Right atrium auricular region (tissue), 2 donors: ENCODE measurements at regions not wholly inside any gene's neighbourhood (a gene's known extent, or its start where the extent isn't known, plus 50 kb on each side); places are given as distances from the start of the nearest gene placed in this dataset.

Source experiments
- DNase-seq: peaks from one replicate; pipeline ENCODE4 v3.0.0-alpha.2; 2019; ENCODE audit warnings: low spot score
- H3K27ac ChIP-seq, 2 donors: fragments of 200-600 bp; sonication (generic); 1 replicate in 1 of 2; 2 replicates in 1 of 2; pipeline ENCODE4 v1.5.1; 2016 to 2019
- H3K27me3 ChIP-seq, 2 donors: fragments of 200-600 bp; sonication (generic); one replicate each; pipeline versions ENCODE4 v1.5.1 to v1.6.0; 2017 to 2019
- H3K36me3 ChIP-seq: fragments of 200-600 bp; sonication (generic); one replicate; pipeline ENCODE4 v1.5.1; 2016
- H3K4me1 ChIP-seq, 2 donors: fragments of 200-600 bp; sonication (generic); one replicate each; pipeline versions ENCODE4 v1.5.1 to v1.6.0; 2017 to 2019
- H3K4me3 ChIP-seq, 2 donors: fragments of 200-600 bp; sonication (generic); 1 replicate in 1 of 2; 2 replicates in 1 of 2; pipeline ENCODE4 v1.5.1; 2017 to 2019; ENCODE audit warnings: mild to moderate bottlenecking in 1 of 2, moderate library complexity in 1 of 2
- H3K9me3 ChIP-seq, 2 donors: fragments of 200-600 bp; sonication (generic); one replicate each; pipeline ENCODE4 v1.5.1; 2019
- CTCF ChIP-seq, 2 donors: fragments of 200-600 bp; sonication (generic); IDR thresholded peaks; one replicate each; pipeline ENCODE4 v1.5.1; 2019; ENCODE audit warnings: antibody characterized with exemption in 2 of 2

GRCh38 chr6:76451926-76452709 lies 379.7 kb upstream of the IMPG1 start:
- Histone ChIP-seq H3K27ac (no peak overlapping the region), H3K4me1 (no peaks in the 10 kb centered on the region), H3K9me3 (no peaks in the 10 kb centered on the region), H3K4me3 (no peak overlapping the region), H3K27me3 (no peaks in the 10 kb centered on the region), H3K36me3 (no peaks in the 10 kb centered on the region)
- DNase-seq, result no peak
- no peak for TF ChIP-seq CTCF (IDR thresholded peaks at IDR 0.05)

- Histone ChIP-seq H3K9me3 (no peaks in the 10 kb centered on the region), H3K4me3 (no peak overlapping the region), H3K27ac (no peak overlapping the region), H3K4me1 (no peaks in the 10 kb centered on the region), H3K27me3 (no peaks in the 10 kb centered on the region), H3K36me3 (no peaks in the 10 kb centered on the region)
- TF ChIP-seq CTCF (IDR thresholded peaks at IDR 0.05), result no peak
- DNase-seq, result no peak
Measured at GRCh38 chr6:76448109-76448508, 375.6 kb upstream of the IMPG1 start.

- Histone ChIP-seq H3K27me3 (no peaks in the 10 kb centered on the region), H3K27ac (no peak overlapping the region), H3K36me3 (no peaks in the 10 kb centered on the region), H3K4me3 (no peak overlapping the region), H3K4me1 (no peaks in the 10 kb centered on the region), H3K9me3 (no peaks in the 10 kb centered on the region)
- DNase-seq, result no peak
- TF ChIP-seq CTCF (IDR thresholded peaks at IDR 0.05), result no peak
Measured at GRCh38 chr6:76441875-76442274, 369.4 kb upstream of the IMPG1 start.

- no peaks in the 10 kb centered on the region for H3K27me3 ChIP-seq
- DNase-seq, result no peak
- H3K9me3 ChIP-seq, result no peaks in the 10 kb centered on the region
- no peaks in the 10 kb centered on the region for H3K4me1 ChIP-seq
- H3K36me3 ChIP-seq, result no peaks in the 10 kb centered on the region
- no peak overlapping the region for H3K4me3 ChIP-seq
- H3K27ac ChIP-seq, result no peak overlapping the region
- TF ChIP-seq CTCF (IDR thresholded peaks at IDR 0.05), result no peak
Measured at GRCh38 chr6:76439811-76440210, 367.3 kb upstream of the IMPG1 start.

- Histone ChIP-seq H3K4me1 (no peaks in the 10 kb centered on the region), H3K27ac (no peak overlapping the region), H3K27me3 (no peaks in the 10 kb centered on the region), H3K36me3 (no peaks in the 10 kb centered on the region), H3K4me3 (no peak overlapping the region), H3K9me3 (no peaks in the 10 kb centered on the region)
- DNase-seq, result no peak
- no peak for TF ChIP-seq CTCF (IDR thresholded peaks at IDR 0.05)
Measured at GRCh38 chr6:76438768-76439167, 366.3 kb upstream of the IMPG1 start.

GRCh38 chr6:76435174-76435573 lies 362.7 kb upstream of the IMPG1 start:
- H3K4me1 ChIP-seq, result no peaks in the 10 kb centered on the region
- no peaks in the 10 kb centered on the region for H3K27me3 ChIP-seq
- H3K36me3 ChIP-seq, result no peaks in the 10 kb centered on the region
- no peaks in the 10 kb centered on the region for H3K9me3 ChIP-seq
- no peak overlapping the region for H3K27ac ChIP-seq
- DNase-seq, result no peak
- no peak for TF ChIP-seq CTCF (IDR thresholded peaks at IDR 0.05)
- H3K4me3 ChIP-seq, result no peak overlapping the region
